Spleen (tissue), 11 donors: ENCODE measurements at regions not wholly inside any gene's neighbourhood (a gene's known extent, or its start where the extent isn't known, plus 50 kb on each side); places are given as distances from the start of the nearest gene placed in this dataset.

ENCODE experiments used
- DNase-seq: peaks from one replicate; pipeline ENCODE4 v3.0.0-alpha.2; 2020
- H3K27ac ChIP-seq, 8 donors: fragments of 200-600 bp; sonication (generic) in 7 of 8; 1 replicate in 4 of 8; 2 replicates in 4 of 8; pipeline versions ENCODE4 v1.5.0 to v1.8.0; 2016 to 2021; ENCODE audit warnings: inconsistent platforms in 4 of 8, mild to moderate bottlenecking in 4 of 8, moderate library complexity in 1 of 8
- H3K27me3 ChIP-seq, 7 donors: fragments of 200-600 bp; sonication (generic) in 6 of 7; replicated peaks in 1 of 7; 1 replicate in 4 of 7; 2 replicates in 3 of 7; pipeline versions ENCODE4 v1.5.0 to v1.8.0; 2016 to 2021; ENCODE audit warnings: inconsistent platforms in 3 of 7, mild to moderate bottlenecking in 1 of 7
- H3K36me3 ChIP-seq, 6 donors: fragments of 200-600 bp; sonication (generic) in 5 of 6; 1 replicate in 4 of 6; 2 replicates in 2 of 6; pipeline versions ENCODE4 v1.5.0 to v1.8.0; 2016 to 2021; ENCODE audit warnings: inconsistent platforms in 2 of 6
- H3K4me1 ChIP-seq, 6 donors: fragments of 200-600 bp; sonication (generic) in 5 of 6; 1 replicate in 3 of 6; 2 replicates in 3 of 6; pipeline versions ENCODE4 v1.5.0 to v1.8.0; 2016 to 2021; ENCODE audit warnings: inconsistent platforms in 3 of 6
- H3K4me3 ChIP-seq, 8 donors: fragments of 200-600 bp; sonication (generic) in 7 of 8; 1 replicate in 4 of 8; 2 replicates in 4 of 8; pipeline versions ENCODE4 v1.5.0 to v1.8.0; 2016 to 2021; ENCODE audit warnings: inconsistent platforms in 4 of 8, mild to moderate bottlenecking in 4 of 8, moderate library complexity in 2 of 8
- H3K9me3 ChIP-seq, 8 donors: fragments of 200-600 bp; sonication (generic) in 7 of 8; 1 replicate in 4 of 8; 2 replicates in 4 of 8; pipeline versions ENCODE4 v1.5.0 to v1.8.0; 2016 to 2021; ENCODE audit warnings: inconsistent platforms in 4 of 8
- POLR2A ChIP-seq, 3 donors: fragments of 450-650 bp; IDR thresholded peaks; one replicate each; pipeline ENCODE4 v1.5.1; 2017; ENCODE audit warnings: antibody characterized with exemption in 3 of 3, mild to moderate bottlenecking in 1 of 3
- POLR2AphosphoS5 ChIP-seq, 3 donors: sonication (generic); formaldehyde crosslinking; IDR thresholded peaks; one replicate each; pipeline ENCODE4 v1.5.1; 2017; ENCODE audit warnings: antibody characterized with exemption in 3 of 3
- WGBS, 5 donors: extraction: QIAGEN DNeasy Blood & Tissue Kit in 3 of 5; methylation state at CpG; one replicate each; pipeline versions ENCODE4 v1.1.5 to v1.1.7; 2013 to 2018; 5-methylcytosine and 5-hydroxymethylcytosine counted together
- intact Hi-C: fragments of 100-400 bp; cut with DNase I; formaldehyde crosslinking; loops from one replicate; pipeline ENCODE4 v1.15.0; 2023; ENCODE audit warnings: low total_unique reads
- TF ChIP-seq, protein P1 (sequence below), 11 experiments: fragments of 200-600 bp in 7 of 11; fragments of 450-650 bp in 4 of 11; sonication (generic) in 4 of 11; IDR thresholded peaks in 8 of 11; conservative IDR thresholded peaks in 3 of 11; 1 replicate in 7 of 11; 2 replicates in 4 of 11; pipeline versions ENCODE4 v1.4.0 to v1.8.0; 2016 to 2021; ENCODE audit warnings: antibody characterized with exemption in 11 of 11, inconsistent platforms in 4 of 11, mild to moderate bottlenecking in 1 of 11
- donor health status: healthy with polysubstance abuse.
- donor health status: DM: no; HTN: no; CAD: no; lungs with moderate emphysema.
- donor health status: DM: no; HTN: no; CAD: no.
- donor health status: Bipolar disorder and iron deficiency.
- donor health status: healthy.
- donor health status: DM: no; HTN: no; CAD: no.
- donor health status: DM: yes; HTN: yes; CAD: no.

DNA sequence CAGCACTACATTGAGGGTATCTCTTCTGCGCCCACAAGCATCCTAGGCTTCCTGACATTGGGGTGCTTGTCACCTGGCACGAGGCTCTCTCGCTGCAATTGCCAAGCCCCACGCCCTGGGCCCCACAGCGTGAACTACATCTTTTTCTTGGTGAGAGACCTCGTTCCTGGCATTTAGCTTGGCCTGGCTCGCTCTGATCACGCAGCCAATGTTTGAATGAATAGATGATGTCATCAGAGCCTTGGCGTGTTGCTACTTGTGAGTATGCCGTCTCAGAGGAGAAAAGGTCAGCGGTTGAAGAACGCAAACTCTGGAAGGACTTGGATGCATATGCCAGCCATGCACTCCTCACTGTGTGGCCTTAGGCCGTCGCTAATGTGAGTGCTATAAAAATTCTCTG lies 150.2 kb upstream of the AUTS2 start:
- no peak overlapping the region for H3K4me3 ChIP-seq
- H3K27ac ChIP-seq: no peak overlapping the region
- DNase-seq: peak; percentile 21
- H3K9me3 ChIP-seq: peaks cover 0 to 6% (median 0%) of the 10 kb centered on the region in 8 donors
- H3K27me3 ChIP-seq: no peaks in the 10 kb centered on the region
- no peaks in the 10 kb centered on the region for H3K36me3 ChIP-seq
- 88 to 96% (median 92%) methylated on average over 14 of the region's 14 CpGs for WGBS, 5 donors
- TF ChIP-seq, protein P1, sequence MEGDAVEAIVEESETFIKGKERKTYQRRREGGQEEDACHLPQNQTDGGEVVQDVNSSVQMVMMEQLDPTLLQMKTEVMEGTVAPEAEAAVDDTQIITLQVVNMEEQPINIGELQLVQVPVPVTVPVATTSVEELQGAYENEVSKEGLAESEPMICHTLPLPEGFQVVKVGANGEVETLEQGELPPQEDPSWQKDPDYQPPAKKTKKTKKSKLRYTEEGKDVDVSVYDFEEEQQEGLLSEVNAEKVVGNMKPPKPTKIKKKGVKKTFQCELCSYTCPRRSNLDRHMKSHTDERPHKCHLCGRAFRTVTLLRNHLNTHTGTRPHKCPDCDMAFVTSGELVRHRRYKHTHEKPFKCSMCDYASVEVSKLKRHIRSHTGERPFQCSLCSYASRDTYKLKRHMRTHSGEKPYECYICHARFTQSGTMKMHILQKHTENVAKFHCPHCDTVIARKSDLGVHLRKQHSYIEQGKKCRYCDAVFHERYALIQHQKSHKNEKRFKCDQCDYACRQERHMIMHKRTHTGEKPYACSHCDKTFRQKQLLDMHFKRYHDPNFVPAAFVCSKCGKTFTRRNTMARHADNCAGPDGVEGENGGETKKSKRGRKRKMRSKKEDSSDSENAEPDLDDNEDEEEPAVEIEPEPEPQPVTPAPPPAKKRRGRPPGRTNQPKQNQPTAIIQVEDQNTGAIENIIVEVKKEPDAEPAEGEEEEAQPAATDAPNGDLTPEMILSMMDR (IDR thresholded peaks at IDR 0.05 in 8 of 11, conservative IDR thresholded peaks at IDR 0.05 in 3 of 11): no peak
- TF ChIP-seq POLR2A (IDR thresholded peaks at IDR 0.05): no peak
- TF ChIP-seq POLR2AphosphoS5 (IDR thresholded peaks at IDR 0.05): no peak
- no peaks in the 10 kb centered on the region for H3K4me1 ChIP-seq
- intact Hi-C loops: no loop called here

DNA sequence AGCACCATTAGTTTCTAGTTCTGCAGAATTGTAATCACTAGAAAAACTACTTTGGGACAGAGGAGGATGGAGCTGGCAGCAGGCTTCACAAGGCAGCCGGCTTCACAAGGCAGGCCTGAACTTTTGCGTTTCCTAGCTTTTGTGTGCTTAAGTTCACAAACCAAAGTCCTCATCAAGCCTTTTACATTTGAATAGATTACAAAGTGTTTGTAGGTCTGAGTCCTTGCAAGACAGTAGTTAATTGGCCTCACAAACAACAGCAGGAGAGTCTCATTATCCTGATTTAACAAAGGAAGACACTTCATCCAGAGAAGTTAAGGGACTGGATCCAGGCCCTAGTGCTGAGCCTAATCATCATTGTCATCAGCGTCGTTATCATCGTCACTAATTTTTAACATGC lies 147.8 kb upstream of the AUTS2 start:
- Histone ChIP-seq H3K9me3 (no peaks in the 10 kb centered on the region), H3K27ac (no peak overlapping the region), H3K36me3 (no peaks in the 10 kb centered on the region), H3K27me3 (no peaks in the 10 kb centered on the region), H3K4me3 (no peak overlapping the region), H3K4me1 (no peaks in the 10 kb centered on the region)
- intact Hi-C loops: no loop called here
- TF ChIP-seq, protein P1 (IDR thresholded peaks at IDR 0.05 in 8 of 11, conservative IDR thresholded peaks at IDR 0.05 in 3 of 11): no peak
- TF ChIP-seq POLR2A (IDR thresholded peaks at IDR 0.05): no peak
- TF ChIP-seq POLR2AphosphoS5 (IDR thresholded peaks at IDR 0.05): no peak
- DNase-seq: no peak
- WGBS, 5 donors: 91 to 96% (median 92%) methylated on average over 5 of the region's 5 CpGs

GRCh38 chr7:69451715-69452114 lies 146.6 kb upstream of the AUTS2 start:
- Histone ChIP-seq H3K4me3 (no peak overlapping the region), H3K4me1 (no peaks in the 10 kb centered on the region), H3K9me3 (no peaks in the 10 kb centered on the region), H3K27me3 (no peaks in the 10 kb centered on the region), H3K27ac (no peak overlapping the region), H3K36me3 (no peaks in the 10 kb centered on the region)
- 90 to 100% (median 92%) methylated on average over 2 of the region's 2 CpGs for WGBS, 5 donors
- TF ChIP-seq, protein P1 (IDR thresholded peaks at IDR 0.05 in 8 of 11, conservative IDR thresholded peaks at IDR 0.05 in 3 of 11): no peak
- TF ChIP-seq POLR2AphosphoS5 (IDR thresholded peaks at IDR 0.05): no peak
- TF ChIP-seq POLR2A (IDR thresholded peaks at IDR 0.05): no peak
- DNase-seq: no peak
- intact Hi-C loops: no loop called here

- intact Hi-C loops: no loop called here
- no peaks in the 10 kb centered on the region for H3K36me3 ChIP-seq
- H3K4me1 ChIP-seq: peaks cover 0 to 3% (median 0%) of the 10 kb centered on the region in 6 donors
- WGBS, 5 donors: 86 to 96% (median 92%) methylated on average over 2 of the region's 2 CpGs
- H3K9me3 ChIP-seq: no peaks in the 10 kb centered on the region
- DNase-seq: no peak
- no peak overlapping the region for H3K4me3 ChIP-seq
- TF ChIP-seq POLR2AphosphoS5 (IDR thresholded peaks at IDR 0.05): no peak
- TF ChIP-seq, protein P1 (IDR thresholded peaks at IDR 0.05 in 8 of 11, conservative IDR thresholded peaks at IDR 0.05 in 3 of 11): no peak
- TF ChIP-seq POLR2A (IDR thresholded peaks at IDR 0.05): no peak
- no peak overlapping the region for H3K27ac ChIP-seq
- H3K27me3 ChIP-seq: no peaks in the 10 kb centered on the region
Observed at GRCh38 chr7:69452797-69453196, 145.5 kb upstream of the AUTS2 start.
